HepG2 (cell line): ENCODE measurements at regions not wholly inside any gene's neighbourhood (a gene's known extent, or its start where the extent isn't known, plus 50 kb on each side); places are given as distances from the start of the nearest gene placed in this dataset.
"Not testable (repeated sequence)": the region's sequence is repeated elsewhere in the genome, so short reads cannot be mapped to it uniquely, and the experiment has no call there.

Experiments used
- ATAC-seq: fragments of 200-7000 bp; cut with Tn5 transposase; 3 replicates; pipeline ENCODE4 v1.9.1; 2020; ENCODE audit warnings: mild to moderate bottlenecking, moderate library complexity
- BruUV-seq: library from RNA; stranded (reverse); fragments of 400-500 nt; replicated peaks from 2 replicates; lab custom pipeline; 2021; lab: Mats Ljungman, UMichigan
- CTCF ChIA-PET: fragments of 300-600 bp; formaldehyde crosslinking; extraction: SDS; loops from one replicate; lab custom pipeline; 2021; ENCODE audit warnings: low total read pairs, inconsistent platforms, low intra/inter-chr PET ratio; lab: Yijun Ruan, JAX
- POLR2A ChIA-PET: fragments of 350-600 bp; sonication (Branson Sonifier 250); formaldehyde crosslinking; loops from one replicate; lab custom pipeline; 2020; ENCODE audit warnings: antibody characterized with exemption, inconsistent platforms; lab: Yijun Ruan, JAX
- DNase-seq: peaks from one replicate; pipeline ENCODE4 v3.0.0-alpha.2; 2015; ENCODE audit warnings: low spot score
- FAIRE-seq: peaks from 3 replicates; lab custom pipeline; 2011; peaks lifted over from hg19 to GRCh38; lab: Jason Lieb, UNC
- H2AFZ ChIP-seq: one replicate; pipeline ENCODE4 v1.6.1; 2011; ENCODE audit warnings: low read length, inconsistent platforms
- H3K27ac ChIP-seq: fragments of 300-600 bp; 3 replicates; pipeline ENCODE4 v1.8.0; 2011; ENCODE audit warnings: mixed run types, mild to moderate bottlenecking, mixed read lengths, low read length, inconsistent platforms; ENCODE audit not compliant: insufficient read depth; ENCODE audit errors: extremely low read length
- H3K27me3 ChIP-seq, 2 experiments: fragments of 200-600 bp in 1 of 2; 2 replicates in 1 of 2; 3 replicates in 1 of 2; pipeline versions ENCODE4 v1.6.0 to v1.8.0; 2011; ENCODE audit warnings: low read length in 2 of 2, mild to moderate bottlenecking in 2 of 2, moderate library complexity in 2 of 2, inconsistent platforms in 1 of 2; ENCODE audit not compliant: insufficient read depth in 2 of 2, control insufficient read depth in 1 of 2
- H3K36me3 ChIP-seq, 2 experiments: fragments of 200-600 bp in 1 of 2; replicated peaks in 1 of 2; 2 replicates in 1 of 2; 3 replicates in 1 of 2; pipeline versions ENCODE4 v1.5.1 to v1.8.0; 2011; ENCODE audit warnings: low read length in 2 of 2, inconsistent platforms in 1 of 2; ENCODE audit not compliant: insufficient read depth in 2 of 2, control insufficient read depth in 1 of 2
- H3K4me1 ChIP-seq: 2 replicates; pipeline ENCODE4 v1.5.1; 2012; ENCODE audit warnings: low read length, inconsistent platforms; ENCODE audit not compliant: insufficient read depth
- H3K4me2 ChIP-seq: 2 replicates; pipeline ENCODE4 v1.6.0; 2011; ENCODE audit warnings: low read depth, low read length, inconsistent platforms
- H3K4me3 ChIP-seq, 3 experiments: fragments of 200-600 bp in 1 of 3; sonication (generic), shearing (Covaris generic) in 1 of 3; replicated peaks in 1 of 3; 2 replicates each; pipeline ENCODE4 v1.5.1; 2011 to 2016; ENCODE audit warnings: low read length in 3 of 3, inconsistent platforms in 2 of 3, low read depth in 2 of 3, mild to moderate bottlenecking in 2 of 3, control low read depth in 1 of 3, mixed read lengths in 1 of 3; ENCODE audit not compliant: insufficient read depth in 1 of 3
- H3K79me2 ChIP-seq: one replicate; pipeline ENCODE4 v1.6.1; 2011; ENCODE audit warnings: low read length, inconsistent platforms; ENCODE audit not compliant: insufficient read depth
- H3K9ac ChIP-seq: 2 replicates; pipeline ENCODE4 v1.6.0; 2011; ENCODE audit warnings: mild to moderate bottlenecking, low read depth, low read length, inconsistent platforms; ENCODE audit not compliant: insufficient read depth
- H3K9me3 ChIP-seq: 2 replicates; pipeline ENCODE4 v1.5.1; 2012; ENCODE audit warnings: mild to moderate bottlenecking, low read length
- H4K20me1 ChIP-seq: 2 replicates; pipeline ENCODE4 v1.6.0; 2011; ENCODE audit warnings: inconsistent platforms, mild to moderate bottlenecking, low read length, moderate library complexity; ENCODE audit not compliant: insufficient read depth
- MATR3 ChIP-seq: sonication (generic); formaldehyde crosslinking; IDR thresholded peaks from 2 replicates; pipeline ENCODE4 v1.4.0; 2020; ENCODE audit warnings: missing genetic modification reagents
- MXD4 ChIP-seq: IDR thresholded peaks from 2 replicates; pipeline ENCODE4 v1.6.1; 2016; ENCODE audit warnings: mild to moderate bottlenecking, missing biosample characterization, missing genetic modification reagents
- NR3C1 ChIP-seq: sonication (generic); formaldehyde crosslinking; IDR thresholded peaks from 2 replicates; pipeline ENCODE4 v1.4.0; 2020; ENCODE audit warnings: missing genetic modification reagents
- ZBTB20 ChIP-seq: sonication (generic); formaldehyde crosslinking; IDR thresholded peaks from 2 replicates; pipeline ENCODE4 v1.8.1; 2023; ENCODE audit warnings: missing genetic modification reagents, low read depth, mild to moderate bottlenecking, borderline replicate concordance
- ZBTB38 ChIP-seq: sonication (generic); formaldehyde crosslinking; IDR thresholded peaks from 2 replicates; pipeline ENCODE4 v1.5.1; 2020; ENCODE audit warnings: mild to moderate bottlenecking, missing genetic modification reagents
- ZNF207 ChIP-seq: fragments of 450-650 bp; IDR thresholded peaks from 2 replicates; pipeline ENCODE4 v1.6.1; 2016; ENCODE audit warnings: antibody characterized with exemption, borderline replicate concordance
- ZNF577 ChIP-seq: sonication (generic); formaldehyde crosslinking; IDR thresholded peaks from 2 replicates; pipeline ENCODE4 v1.4.0; 2020; ENCODE audit warnings: mild to moderate bottlenecking, low read depth, missing genetic modification reagents, borderline replicate concordance
- ZNF83 ChIP-seq: sonication (generic); formaldehyde crosslinking; IDR thresholded peaks from 2 replicates; pipeline ENCODE4 v1.4.0; 2020; ENCODE audit warnings: missing genetic modification reagents, mild to moderate bottlenecking, borderline replicate concordance
- WGBS: methylation state at CpG from one replicate; pipeline ENCODE4 v1.1.6; 2017; ENCODE audit warnings: low lambda C conversion rate; 5-methylcytosine and 5-hydroxymethylcytosine counted together
- in situ Hi-C: cut with HindIII; loops from 2 replicates; pipeline ENCODE4 v1.10.0; 2017; ENCODE audit warnings: low pct_unique_long_range_greater_than_20kb; ENCODE audit not compliant: extremely low pct_ligation_motif_present
- intact Hi-C: fragments of 100-400 bp; cut with micrococcal nuclease; formaldehyde crosslinking; loops from one replicate; pipeline ENCODE4 v1.10.0; 2022; ENCODE audit not compliant: unreplicated experiment
- TF ChIP-seq, protein P1 (sequence below): sonication (generic); formaldehyde crosslinking; IDR thresholded peaks from 2 replicates; pipeline ENCODE4 v1.4.0; 2020; ENCODE audit warnings: mild to moderate bottlenecking, missing genetic modification reagents, borderline replicate concordance
- TF ChIP-seq, protein P2 (sequence below): sonication (generic); formaldehyde crosslinking; IDR thresholded peaks from 2 replicates; pipeline ENCODE4 v1.5.0; 2020; ENCODE audit warnings: mild to moderate bottlenecking, missing genetic modification reagents

DNA sequence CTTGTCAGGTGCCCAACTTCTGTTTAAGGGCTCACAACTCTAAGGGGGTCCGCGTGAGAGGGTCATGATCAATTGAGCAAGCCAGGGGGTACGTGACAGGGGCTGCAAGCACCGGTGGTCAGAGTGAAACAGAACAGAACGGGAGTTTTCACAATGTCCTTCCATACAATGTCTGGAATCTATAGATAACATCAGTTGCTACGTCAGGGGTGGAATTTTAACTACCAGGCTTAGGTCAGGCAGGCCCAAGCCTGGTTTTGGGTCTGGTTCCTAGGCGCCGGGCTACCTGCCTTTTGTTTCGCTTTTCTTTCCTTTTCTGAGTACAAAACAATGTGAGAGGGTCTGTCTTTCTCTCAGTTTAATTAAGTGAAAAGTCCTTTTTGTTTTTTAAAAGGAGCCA is 666.5 kb upstream of the MBL2 start:
- BruUV-seq, H3K4me2 ChIP-seq, H2AFZ ChIP-seq, H3K27me3 ChIP-seq, DNase-seq, POLR2A ChIA-PET, H3K4me1 ChIP-seq, H3K27ac ChIP-seq, H3K79me2 ChIP-seq, H3K9me3 ChIP-seq, CTCF ChIA-PET, H3K36me3 ChIP-seq, FAIRE-seq, ATAC-seq, in situ Hi-C loops, H4K20me1 ChIP-seq, H3K4me3 ChIP-seq, intact Hi-C loops, H3K9ac ChIP-seq: not testable (repeated sequence)
- WGBS, result 30% methylated on average over 9 of the region's 9 CpGs

DNA sequence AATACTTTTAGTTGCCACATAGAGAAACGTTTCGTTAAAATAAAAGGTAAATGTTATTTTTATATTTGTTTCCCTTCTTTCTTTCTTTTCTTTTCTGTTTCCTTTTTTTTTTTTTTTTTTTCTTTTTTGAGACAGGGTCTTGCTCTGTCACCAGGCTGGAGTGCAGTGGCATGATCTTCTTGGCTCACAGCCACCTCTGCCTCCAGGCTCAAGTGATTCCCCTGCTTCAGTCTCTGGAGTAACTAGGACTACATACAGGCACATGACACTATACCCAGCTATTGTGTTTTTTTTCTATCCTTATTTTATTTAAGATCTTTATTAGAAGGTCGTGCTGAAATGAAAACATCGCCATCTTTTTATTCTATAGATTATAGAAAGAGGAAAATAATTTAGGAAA is 661.8 kb upstream of the MBL2 start:
- no peaks in the 10 kb centered on the region for H3K36me3 ChIP-seq
- DNase-seq (no peak), FAIRE-seq (no peak), ATAC-seq (no peak)
- intact Hi-C loops (no loop called here), in situ Hi-C loops (no loop called here)
- no peak overlapping the region for H3K27ac ChIP-seq
- no peak overlapping the region for H2AFZ ChIP-seq
- no peaks in the 10 kb centered on the region for H3K9me3 ChIP-seq
- no peak overlapping the region for H3K4me3 ChIP-seq
- H3K79me2 ChIP-seq, result no peaks in the 10 kb centered on the region
- no TSS peak for BruUV-seq
- no peaks in the 10 kb centered on the region for H4K20me1 ChIP-seq
- H3K27me3 ChIP-seq, result no peaks in the 10 kb centered on the region
- WGBS, result 1% methylated on average over 4 of the region's 4 CpGs
- no peak overlapping the region for H3K9ac ChIP-seq
- no peaks in the 10 kb centered on the region for H3K4me1 ChIP-seq
- ChIA-PET CTCF (no interaction called here), POLR2A (no interaction called here)
- no peak overlapping the region for H3K4me2 ChIP-seq
- TF ChIP-seq, protein P1, sequence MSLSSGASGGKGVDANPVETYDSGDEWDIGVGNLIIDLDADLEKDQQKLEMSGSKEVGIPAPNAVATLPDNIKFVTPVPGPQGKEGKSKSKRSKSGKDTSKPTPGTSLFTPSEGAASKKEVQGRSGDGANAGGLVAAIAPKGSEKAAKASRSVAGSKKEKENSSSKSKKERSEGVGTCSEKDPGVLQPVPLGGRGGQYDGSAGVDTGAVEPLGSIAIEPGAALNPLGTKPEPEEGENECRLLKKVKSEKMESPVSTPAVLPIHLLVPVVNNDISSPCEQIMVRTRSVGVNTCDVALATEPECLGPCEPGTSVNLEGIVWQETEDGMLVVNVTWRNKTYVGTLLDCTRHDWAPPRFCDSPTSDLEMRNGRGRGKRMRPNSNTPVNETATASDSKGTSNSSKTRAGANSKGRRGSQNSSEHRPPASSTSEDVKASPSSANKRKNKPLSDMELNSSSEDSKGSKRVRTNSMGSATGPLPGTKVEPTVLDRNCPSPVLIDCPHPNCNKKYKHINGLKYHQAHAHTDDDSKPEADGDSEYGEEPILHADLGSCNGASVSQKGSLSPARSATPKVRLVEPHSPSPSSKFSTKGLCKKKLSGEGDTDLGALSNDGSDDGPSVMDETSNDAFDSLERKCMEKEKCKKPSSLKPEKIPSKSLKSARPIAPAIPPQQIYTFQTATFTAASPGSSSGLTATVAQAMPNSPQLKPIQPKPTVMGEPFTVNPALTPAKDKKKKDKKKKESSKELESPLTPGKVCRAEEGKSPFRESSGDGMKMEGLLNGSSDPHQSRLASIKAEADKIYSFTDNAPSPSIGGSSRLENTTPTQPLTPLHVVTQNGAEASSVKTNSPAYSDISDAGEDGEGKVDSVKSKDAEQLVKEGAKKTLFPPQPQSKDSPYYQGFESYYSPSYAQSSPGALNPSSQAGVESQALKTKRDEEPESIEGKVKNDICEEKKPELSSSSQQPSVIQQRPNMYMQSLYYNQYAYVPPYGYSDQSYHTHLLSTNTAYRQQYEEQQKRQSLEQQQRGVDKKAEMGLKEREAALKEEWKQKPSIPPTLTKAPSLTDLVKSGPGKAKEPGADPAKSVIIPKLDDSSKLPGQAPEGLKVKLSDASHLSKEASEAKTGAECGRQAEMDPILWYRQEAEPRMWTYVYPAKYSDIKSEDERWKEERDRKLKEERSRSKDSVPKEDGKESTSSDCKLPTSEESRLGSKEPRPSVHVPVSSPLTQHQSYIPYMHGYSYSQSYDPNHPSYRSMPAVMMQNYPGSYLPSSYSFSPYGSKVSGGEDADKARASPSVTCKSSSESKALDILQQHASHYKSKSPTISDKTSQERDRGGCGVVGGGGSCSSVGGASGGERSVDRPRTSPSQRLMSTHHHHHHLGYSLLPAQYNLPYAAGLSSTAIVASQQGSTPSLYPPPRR (CRISPR knock-in tag), result no peak
- TF ChIP-seq ZNF577 (CRISPR knock-in tag) (no peak), ZNF207 (no peak), ZBTB20 (CRISPR knock-in tag) (no peak), NR3C1 (CRISPR knock-in tag) (no peak), ZBTB38 (CRISPR knock-in tag) (no peak), MXD4 (CRISPR knock-in tag) (no peak), ZNF83 (CRISPR knock-in tag) (no peak), MATR3 (CRISPR knock-in tag) (no peak)
- TF ChIP-seq, protein P2, sequence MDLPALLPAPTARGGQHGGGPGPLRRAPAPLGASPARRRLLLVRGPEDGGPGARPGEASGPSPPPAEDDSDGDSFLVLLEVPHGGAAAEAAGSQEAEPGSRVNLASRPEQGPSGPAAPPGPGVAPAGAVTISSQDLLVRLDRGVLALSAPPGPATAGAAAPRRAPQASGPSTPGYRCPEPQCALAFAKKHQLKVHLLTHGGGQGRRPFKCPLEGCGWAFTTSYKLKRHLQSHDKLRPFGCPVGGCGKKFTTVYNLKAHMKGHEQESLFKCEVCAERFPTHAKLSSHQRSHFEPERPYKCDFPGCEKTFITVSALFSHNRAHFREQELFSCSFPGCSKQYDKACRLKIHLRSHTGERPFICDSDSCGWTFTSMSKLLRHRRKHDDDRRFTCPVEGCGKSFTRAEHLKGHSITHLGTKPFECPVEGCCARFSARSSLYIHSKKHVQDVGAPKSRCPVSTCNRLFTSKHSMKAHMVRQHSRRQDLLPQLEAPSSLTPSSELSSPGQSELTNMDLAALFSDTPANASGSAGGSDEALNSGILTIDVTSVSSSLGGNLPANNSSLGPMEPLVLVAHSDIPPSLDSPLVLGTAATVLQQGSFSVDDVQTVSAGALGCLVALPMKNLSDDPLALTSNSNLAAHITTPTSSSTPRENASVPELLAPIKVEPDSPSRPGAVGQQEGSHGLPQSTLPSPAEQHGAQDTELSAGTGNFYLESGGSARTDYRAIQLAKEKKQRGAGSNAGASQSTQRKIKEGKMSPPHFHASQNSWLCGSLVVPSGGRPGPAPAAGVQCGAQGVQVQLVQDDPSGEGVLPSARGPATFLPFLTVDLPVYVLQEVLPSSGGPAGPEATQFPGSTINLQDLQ (CRISPR knock-in tag), result no peak
